ENCODE measurements at regions not wholly inside any gene's neighbourhood (a gene's known extent, or its start where the extent isn't known, plus 50 kb on each side); places are given as distances from the start of the nearest gene placed in this dataset.

GRCh38 chr16:5768445-5768844 is 670.9 kb upstream of the EEF2KMT start:
- H3K4ac ChIP-seq (ENCODE audit: low read depth, low read length) = no peak overlapping the region
- no peak overlapping the region for H3K9ac ChIP-seq (ENCODE audit: low read depth, low read length)
- no peaks in the 10 kb centered on the region for H4K20me1 ChIP-seq (ENCODE audit: insufficient read depth, low read length)
- CTCF ChIA-PET = no interaction called here
- no peak overlapping the region for H4K5ac ChIP-seq (ENCODE audit: low read depth, low read length)
- BruUV-seq (replicated peaks) = no TSS peak
- no peak for TF ChIP-seq MXI1 (IDR thresholded peaks at IDR 0.05; ENCODE audit: borderline replicate concordance, low read depth, low read length)
- TF ChIP-seq MAFK (IDR thresholded peaks at IDR 0.05; ENCODE audit: low read depth, low read length) = no peak
- TF ChIP-seq RFX5 (IDR thresholded peaks at IDR 0.05; ENCODE audit: low read depth, low read length) = no peak
- no peak for TF ChIP-seq SMC3 (IDR thresholded peaks at IDR 0.05; ENCODE audit: low read depth, low read length)
- TF ChIP-seq USF2 (IDR thresholded peaks at IDR 0.05; ENCODE audit: low read depth, low read length) = no peak
- no peak for TF ChIP-seq POLR2A (IDR thresholded peaks at IDR 0.05; ENCODE audit: low read depth, low read length)
- TF ChIP-seq RAD21 (IDR thresholded peaks at IDR 0.05; ENCODE audit: low read length) = no peak
- TF ChIP-seq ELK1 (IDR thresholded peaks at IDR 0.05; ENCODE audit: borderline replicate concordance, low read depth, low read length) = no peak
- no peak for TF ChIP-seq BHLHE40 (IDR thresholded peaks at IDR 0.05; ENCODE audit: low read depth, low read length)
- no peak for TF ChIP-seq CEBPB (IDR thresholded peaks at IDR 0.05; ENCODE audit: low read depth, low read length)
- no peak overlapping the region for H3K56ac ChIP-seq (ENCODE audit: extremely low read depth, insufficient read depth, low read length)
- in situ Hi-C loops (cut with MboI; ENCODE audit: low sequenced_read_pairs) = no loop called here
- H3K4me2 ChIP-seq (ENCODE audit: low read depth, low read length) = no peak overlapping the region
- H2BK15ac ChIP-seq (ENCODE audit: low read depth, low read length) = no peak overlapping the region
- H3K27ac ChIP-seq (ENCODE audit: insufficient read depth, low read length) = no peak overlapping the region
- no peaks in the 10 kb centered on the region for H3K27me3 ChIP-seq (ENCODE audit: control insufficient read depth, insufficient read depth, low read length)
- H3K14ac ChIP-seq (replicated peaks; ENCODE audit: low read depth, low read length) = no peak overlapping the region
- H4K8ac ChIP-seq (ENCODE audit: low read depth in 2 of 2, low read length in 2 of 2) = no peak overlapping the region
- no peak overlapping the region for H2BK20ac ChIP-seq (ENCODE audit: low read depth, low read length)
- H3K9me1 ChIP-seq (ENCODE audit: insufficient read depth, low read length) = no peaks in the 10 kb centered on the region
- no peak overlapping the region for H2AFZ ChIP-seq (replicated peaks; ENCODE audit: low read length, poor library complexity)
- peaks cover 30% of the 10 kb centered on the region for H3K9me3 ChIP-seq (ENCODE audit: control insufficient read depth, insufficient read depth, low read length)
- H3K79me1 ChIP-seq (ENCODE audit: low read depth in 1 of 2, low read length in 2 of 2) = no peaks in the 10 kb centered on the region
- H3K18ac ChIP-seq (ENCODE audit: low read depth, low read length) = no peak overlapping the region
- H3K36me3 ChIP-seq (ENCODE audit: control insufficient read depth, insufficient read depth, low read length) = no peaks in the 10 kb centered on the region
- no peak overlapping the region for H3K23ac ChIP-seq (ENCODE audit: low read depth, low read length)
- H2BK5ac ChIP-seq (ENCODE audit: low read depth, low read length, poor library complexity, severe bottlenecking) = no peak overlapping the region
- ATAC-seq (ENCODE audit: low read depth) = no peak
- no peak for DNase-seq
- no peak overlapping the region for H2BK120ac ChIP-seq (ENCODE audit: low read depth, low read length)
- POLR2A ChIA-PET (ENCODE audit: unreplicated experiment) = no interaction called here
- no peak overlapping the region for H2AK5ac ChIP-seq (ENCODE audit: low read depth, low read length)
- WGBS, 2 experiments (ENCODE audit: extremely low coverage in 2 of 2, insufficient read length in 1 of 2) = 40% methylated on average over 3 of the region's 7 CpGs; no CpG with 5 or more reads in 1 of the 2 experiments
- no peak overlapping the region for H4K91ac ChIP-seq (ENCODE audit: insufficient read depth, low read depth, low read length)
- no peak overlapping the region for H3K4me3 ChIP-seq (ENCODE audit: insufficient read depth, low read depth, low read length)
- H2AK9ac ChIP-seq (replicated peaks; ENCODE audit: low read depth, low read length, poor library complexity) = no peak overlapping the region
- intact Hi-C loops (cut with micrococcal nuclease) = no loop called here
- H3K4me1 ChIP-seq (ENCODE audit: control insufficient read depth, insufficient read depth, low read length) = no peaks in the 10 kb centered on the region
- dilution Hi-C loops (cut with HindIII; ENCODE audit: low sequenced_read_pairs, unreplicated experiment) = no loop called here
